GM23338 (cell line): ENCODE measurements at regions not wholly inside any gene's neighbourhood (a gene's known extent, or its start where the extent isn't known, plus 50 kb on each side); places are given as distances from the start of the nearest gene placed in this dataset.

ENCODE experiments used
- ATAC-seq: fragments of 200-7000 bp; cut with Tn5 transposase; 3 replicates; pipeline ENCODE4 v1.9.1; 2020
- DNase-seq: peaks from one replicate; pipeline ENCODE4 v3.0.0-alpha.2; 2015; ENCODE audit warnings: low spot score
- H2AFZ ChIP-seq: fragments of 200-600 bp; sonication (generic); 2 replicates; pipeline ENCODE4 v1.8.0; 2016; ENCODE audit warnings: antibody characterized with exemption, mild to moderate bottlenecking, moderate library complexity
- H3F3A ChIP-seq: fragments of 200-600 bp; sonication (generic); replicated peaks from 2 replicates; pipeline ENCODE4 v1.8.0; 2017; ENCODE audit warnings: antibody characterized with exemption, mixed run types, low read depth
- H3K27ac ChIP-seq: fragments of 200-600 bp; sonication (generic); 2 replicates; pipeline ENCODE4 v1.6.1; 2016; ENCODE audit warnings: low read depth
- H3K27me3 ChIP-seq: fragments of 200-600 bp; sonication (generic); 2 replicates; pipeline ENCODE4 v1.8.0; 2016; ENCODE audit warnings: mild to moderate bottlenecking, mixed run types, moderate library complexity; ENCODE audit not compliant: insufficient read depth
- H3K36me3 ChIP-seq: fragments of 200-600 bp; sonication (generic); 2 replicates; pipeline ENCODE4 v1.8.0; 2016; ENCODE audit warnings: mild to moderate bottlenecking; ENCODE audit not compliant: insufficient read depth
- H3K4me1 ChIP-seq: fragments of 200-600 bp; sonication (generic); 2 replicates; pipeline ENCODE4 v1.8.0; 2016; ENCODE audit warnings: mild to moderate bottlenecking, moderate library complexity; ENCODE audit not compliant: insufficient read depth
- H3K4me2 ChIP-seq: fragments of 200-600 bp; sonication (generic); 2 replicates; pipeline ENCODE4 v1.7.1; 2017; ENCODE audit warnings: mixed run types
- H3K4me3 ChIP-seq: fragments of 200-600 bp; sonication (generic); 2 replicates; pipeline ENCODE4 v1.6.1; 2016; ENCODE audit warnings: mixed run types
- H3K79me2 ChIP-seq: fragments of 200-600 bp; sonication (generic); replicated peaks from 2 replicates; pipeline ENCODE4 v1.8.0; 2017; ENCODE audit warnings: mild to moderate bottlenecking; ENCODE audit not compliant: insufficient read depth
- H3K9me2 ChIP-seq: fragments of 200-600 bp; sonication (generic); 2 replicates; pipeline ENCODE4 v1.8.0; 2017; ENCODE audit not compliant: insufficient read depth
- H4K20me1 ChIP-seq: fragments of 200-600 bp; sonication (generic); replicated peaks from 2 replicates; pipeline ENCODE4 v1.8.0; 2017; ENCODE audit warnings: mild to moderate bottlenecking; ENCODE audit not compliant: insufficient read depth
- H3K27ac Mint-ChIP-seq: 2 replicates; pipeline ENCODE4 v1.8.0; 2020; ENCODE audit warnings: inconsistent platforms, mild to moderate bottlenecking, moderate library complexity, mixed read lengths
- H3K27me3 Mint-ChIP-seq: 3 replicates; pipeline ENCODE4 v1.8.0; 2022; ENCODE audit warnings: low read depth, mild to moderate bottlenecking, moderate library complexity, mixed read lengths, inconsistent platforms; ENCODE audit not compliant: insufficient read depth, poor library complexity
- H3K36me3 Mint-ChIP-seq: 3 replicates; pipeline ENCODE4 v1.8.0; 2021; ENCODE audit warnings: low read depth, mild to moderate bottlenecking, inconsistent platforms, moderate library complexity, mixed read lengths
- H3K4me1 Mint-ChIP-seq: 3 replicates; pipeline ENCODE4 v1.8.0; 2020; ENCODE audit warnings: mild to moderate bottlenecking, inconsistent platforms, mixed read lengths
- H3K4me3 Mint-ChIP-seq: 3 replicates; pipeline ENCODE4 v1.8.0; 2021; ENCODE audit warnings: moderate library complexity, mild to moderate bottlenecking, inconsistent platforms, mixed read lengths
- H3K9me3 Mint-ChIP-seq: 3 replicates; pipeline ENCODE4 v1.8.0; 2020; ENCODE audit warnings: moderate library complexity, mild to moderate bottlenecking, inconsistent platforms, mixed read lengths
- CREB1 ChIP-seq: fragments of 250-450 bp; sonication (Bioruptor Pico); IDR thresholded peaks from 2 replicates; pipeline ENCODE4 v1.5.0; 2020; ENCODE audit warnings: low read depth, mild to moderate bottlenecking, moderate library complexity
- ETS1 ChIP-seq: IDR thresholded peaks from 2 replicates; pipeline ENCODE4 v1.6.1; 2016; ENCODE audit warnings: antibody characterized with exemption
- EZH2 ChIP-seq: fragments of 200-600 bp; sonication (generic); IDR thresholded peaks from one replicate; pipeline ENCODE4 v1.8.0; 2017; ENCODE audit warnings: antibody characterized with exemption, mild to moderate bottlenecking, low read depth; ENCODE audit not compliant: unreplicated experiment
- EZH2phosphoT487 ChIP-seq: fragments of 200-600 bp; sonication (generic); IDR thresholded peaks from one replicate; pipeline ENCODE4 v1.8.1; 2018; ENCODE audit warnings: antibody characterized with exemption; ENCODE audit not compliant: unreplicated experiment
- JUNB ChIP-seq: IDR thresholded peaks from one replicate; pipeline ENCODE4 v1.6.1; 2016; ENCODE audit warnings: antibody characterized with exemption; ENCODE audit not compliant: unreplicated experiment
- NANOG ChIP-seq: IDR thresholded peaks from 2 replicates; pipeline ENCODE4 v1.6.1; 2016; ENCODE audit warnings: antibody characterized with exemption, borderline replicate concordance
- POLR2AphosphoS5 ChIP-seq: IDR thresholded peaks from 2 replicates; pipeline ENCODE4 v1.6.1; 2016; ENCODE audit warnings: antibody characterized with exemption, low read depth
- REST ChIP-seq: IDR thresholded peaks from one replicate; pipeline ENCODE4 v1.6.1; 2018; ENCODE audit warnings: antibody characterized with exemption; ENCODE audit not compliant: unreplicated experiment
- STAT1 ChIP-seq: IDR thresholded peaks from one replicate; pipeline ENCODE4 v1.6.1; 2016; ENCODE audit warnings: antibody characterized with exemption; ENCODE audit not compliant: unreplicated experiment
- ZNF114 ChIP-seq: fragments of 250-450 bp; sonication (Bioruptor Pico); IDR thresholded peaks from 2 replicates; pipeline ENCODE4 v1.5.0; 2020; ENCODE audit warnings: mild to moderate bottlenecking, moderate library complexity
- ZNF331 ChIP-seq: fragments of 250-450 bp; sonication (Bioruptor Pico); IDR thresholded peaks from 2 replicates; pipeline ENCODE4 v1.5.0; 2020; ENCODE audit warnings: low read depth, mild to moderate bottlenecking, moderate library complexity
- TF ChIP-seq, protein P1 (sequence below), 2 experiments: fragments of 200-600 bp in 1 of 2; sonication (generic) in 1 of 2; conservative IDR thresholded peaks; 2 replicates each; pipeline versions ENCODE4 v1.5.1 to v1.6.1; 2016 to 2017; ENCODE audit warnings: antibody characterized with exemption in 2 of 2, low read depth in 2 of 2, mild to moderate bottlenecking in 2 of 2, moderate library complexity in 1 of 2
- TF ChIP-seq, protein P2 (sequence below): fragments of 250-450 bp; sonication (Bioruptor Pico); IDR thresholded peaks from 2 replicates; pipeline ENCODE4 v1.5.0; 2020; ENCODE audit warnings: mild to moderate bottlenecking, moderate library complexity

GRCh38 chr4:67151376-67152343 is 393.6 kb downstream of the CENPC start:
- peaks cover 2% of the 10 kb centered on the region for H3K27me3 Mint-ChIP-seq
- Histone ChIP-seq H4K20me1 (no peaks in the 10 kb centered on the region), H3K79me2 (no peaks in the 10 kb centered on the region), H3K4me2 (no peak overlapping the region), H3K36me3 (no peaks in the 10 kb centered on the region), H3F3A (no peaks in the 10 kb centered on the region), H2AFZ (peak overlapping the region; percentile 69), H3K27ac (no peak overlapping the region), H3K4me1 (no peaks in the 10 kb centered on the region), H3K27me3 (no peaks in the 10 kb centered on the region), H3K4me3 (no peak overlapping the region), H3K9me2 (0 out of 2 replicates have a peak, but pooled peaks cover 4% of the 10 kb centered on the region)
- ATAC-seq (peak; percentile 66), DNase-seq (no peak)
- no peaks in the 10 kb centered on the region for H3K9me3 Mint-ChIP-seq
- TF ChIP-seq, protein P1, sequence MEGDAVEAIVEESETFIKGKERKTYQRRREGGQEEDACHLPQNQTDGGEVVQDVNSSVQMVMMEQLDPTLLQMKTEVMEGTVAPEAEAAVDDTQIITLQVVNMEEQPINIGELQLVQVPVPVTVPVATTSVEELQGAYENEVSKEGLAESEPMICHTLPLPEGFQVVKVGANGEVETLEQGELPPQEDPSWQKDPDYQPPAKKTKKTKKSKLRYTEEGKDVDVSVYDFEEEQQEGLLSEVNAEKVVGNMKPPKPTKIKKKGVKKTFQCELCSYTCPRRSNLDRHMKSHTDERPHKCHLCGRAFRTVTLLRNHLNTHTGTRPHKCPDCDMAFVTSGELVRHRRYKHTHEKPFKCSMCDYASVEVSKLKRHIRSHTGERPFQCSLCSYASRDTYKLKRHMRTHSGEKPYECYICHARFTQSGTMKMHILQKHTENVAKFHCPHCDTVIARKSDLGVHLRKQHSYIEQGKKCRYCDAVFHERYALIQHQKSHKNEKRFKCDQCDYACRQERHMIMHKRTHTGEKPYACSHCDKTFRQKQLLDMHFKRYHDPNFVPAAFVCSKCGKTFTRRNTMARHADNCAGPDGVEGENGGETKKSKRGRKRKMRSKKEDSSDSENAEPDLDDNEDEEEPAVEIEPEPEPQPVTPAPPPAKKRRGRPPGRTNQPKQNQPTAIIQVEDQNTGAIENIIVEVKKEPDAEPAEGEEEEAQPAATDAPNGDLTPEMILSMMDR (conservative IDR thresholded peaks at IDR 0.05; ENCODE audit: low read depth in 2 of 2), result no peak
- TF ChIP-seq ZNF331 (CRISPR knock-in tag), result no peak
- no peak for TF ChIP-seq EZH2phosphoT487
- TF ChIP-seq NANOG, result no peak
- TF ChIP-seq, protein P2, sequence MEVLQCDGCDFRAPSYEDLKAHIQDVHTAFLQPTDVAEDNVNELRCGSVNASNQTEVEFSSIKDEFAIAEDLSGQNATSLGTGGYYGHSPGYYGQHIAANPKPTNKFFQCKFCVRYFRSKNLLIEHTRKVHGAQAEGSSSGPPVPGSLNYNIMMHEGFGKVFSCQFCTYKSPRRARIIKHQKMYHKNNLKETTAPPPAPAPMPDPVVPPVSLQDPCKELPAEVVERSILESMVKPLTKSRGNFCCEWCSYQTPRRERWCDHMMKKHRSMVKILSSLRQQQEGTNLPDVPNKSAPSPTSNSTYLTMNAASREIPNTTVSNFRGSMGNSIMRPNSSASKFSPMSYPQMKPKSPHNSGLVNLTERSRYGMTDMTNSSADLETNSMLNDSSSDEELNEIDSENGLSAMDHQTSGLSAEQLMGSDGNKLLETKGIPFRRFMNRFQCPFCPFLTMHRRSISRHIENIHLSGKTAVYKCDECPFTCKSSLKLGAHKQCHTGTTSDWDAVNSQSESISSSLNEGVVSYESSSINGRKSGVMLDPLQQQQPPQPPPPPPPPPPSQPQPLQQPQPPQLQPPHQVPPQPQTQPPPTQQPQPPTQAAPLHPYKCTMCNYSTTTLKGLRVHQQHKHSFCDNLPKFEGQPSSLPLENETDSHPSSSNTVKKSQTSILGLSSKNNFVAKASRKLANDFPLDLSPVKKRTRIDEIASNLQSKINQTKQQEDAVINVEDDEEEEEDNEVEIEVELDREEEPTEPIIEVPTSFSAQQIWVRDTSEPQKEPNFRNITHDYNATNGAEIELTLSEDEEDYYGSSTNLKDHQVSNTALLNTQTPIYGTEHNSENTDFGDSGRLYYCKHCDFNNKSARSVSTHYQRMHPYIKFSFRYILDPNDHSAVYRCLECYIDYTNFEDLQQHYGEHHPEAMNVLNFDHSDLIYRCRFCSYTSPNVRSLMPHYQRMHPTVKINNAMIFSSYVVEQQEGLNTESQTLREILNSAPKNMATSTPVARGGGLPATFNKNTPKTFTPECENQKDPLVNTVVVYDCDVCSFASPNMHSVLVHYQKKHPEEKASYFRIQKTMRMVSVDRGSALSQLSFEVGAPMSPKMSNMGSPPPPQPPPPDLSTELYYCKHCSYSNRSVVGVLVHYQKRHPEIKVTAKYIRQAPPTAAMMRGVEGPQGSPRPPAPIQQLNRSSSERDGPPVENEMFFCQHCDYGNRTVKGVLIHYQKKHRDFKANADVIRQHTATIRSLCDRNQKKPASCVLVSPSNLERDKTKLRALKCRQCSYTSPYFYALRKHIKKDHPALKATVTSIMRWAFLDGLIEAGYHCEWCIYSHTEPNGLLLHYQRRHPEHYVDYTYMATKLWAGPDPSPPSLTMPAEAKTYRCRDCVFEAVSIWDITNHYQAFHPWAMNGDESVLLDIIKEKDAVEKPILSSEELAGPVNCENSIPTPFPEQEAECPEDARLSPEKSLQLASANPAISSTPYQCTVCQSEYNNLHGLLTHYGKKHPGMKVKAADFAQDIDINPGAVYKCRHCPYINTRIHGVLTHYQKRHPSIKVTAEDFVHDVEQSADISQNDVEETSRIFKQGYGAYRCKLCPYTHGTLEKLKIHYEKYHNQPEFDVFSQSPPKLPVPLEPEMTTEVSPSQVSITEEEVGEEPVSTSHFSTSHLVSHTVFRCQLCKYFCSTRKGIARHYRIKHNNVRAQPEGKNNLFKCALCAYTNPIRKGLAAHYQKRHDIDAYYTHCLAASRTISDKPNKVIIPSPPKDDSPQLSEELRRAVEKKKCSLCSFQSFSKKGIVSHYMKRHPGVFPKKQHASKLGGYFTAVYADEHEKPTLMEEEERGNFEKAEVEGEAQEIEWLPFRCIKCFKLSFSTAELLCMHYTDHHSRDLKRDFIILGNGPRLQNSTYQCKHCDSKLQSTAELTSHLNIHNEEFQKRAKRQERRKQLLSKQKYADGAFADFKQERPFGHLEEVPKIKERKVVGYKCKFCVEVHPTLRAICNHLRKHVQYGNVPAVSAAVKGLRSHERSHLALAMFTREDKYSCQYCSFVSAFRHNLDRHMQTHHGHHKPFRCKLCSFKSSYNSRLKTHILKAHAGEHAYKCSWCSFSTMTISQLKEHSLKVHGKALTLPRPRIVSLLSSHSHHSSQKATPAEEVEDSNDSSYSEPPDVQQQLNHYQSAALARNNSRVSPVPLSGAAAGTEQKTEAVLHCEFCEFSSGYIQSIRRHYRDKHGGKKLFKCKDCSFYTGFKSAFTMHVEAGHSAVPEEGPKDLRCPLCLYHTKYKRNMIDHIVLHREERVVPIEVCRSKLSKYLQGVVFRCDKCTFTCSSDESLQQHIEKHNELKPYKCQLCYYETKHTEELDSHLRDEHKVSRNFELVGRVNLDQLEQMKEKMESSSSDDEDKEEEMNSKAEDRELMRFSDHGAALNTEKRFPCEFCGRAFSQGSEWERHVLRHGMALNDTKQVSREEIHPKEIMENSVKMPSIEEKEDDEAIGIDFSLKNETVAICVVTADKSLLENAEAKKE (CRISPR knock-in tag), result no peak
- no peak for TF ChIP-seq ZNF114 (CRISPR knock-in tag)
- no peak for TF ChIP-seq POLR2AphosphoS5
- TF ChIP-seq CREB1 (CRISPR knock-in tag), result no peak
- TF ChIP-seq ETS1, result no peak
- TF ChIP-seq STAT1, result no peak
- no peak for TF ChIP-seq EZH2
- TF ChIP-seq REST, result no peak
- TF ChIP-seq JUNB, result no peak
- H3K4me1 Mint-ChIP-seq, result no peaks in the 10 kb centered on the region
- H3K27ac Mint-ChIP-seq, result no peak overlapping the region
- no peak overlapping the region for H3K4me3 Mint-ChIP-seq
- no peaks in the 10 kb centered on the region for H3K36me3 Mint-ChIP-seq
